K562 (cell line): ENCODE measurements at regions not wholly inside any gene's neighbourhood (a gene's known extent, or its start where the extent isn't known, plus 50 kb on each side); places are given as distances from the start of the nearest gene placed in this dataset.

Experiments
- ARID3B ChIP-seq: fragments of 250-450 bp; sonication (Bioruptor Pico); IDR thresholded peaks from 2 replicates; pipeline ENCODE4 v1.4.0; 2020; ENCODE audit warnings: borderline replicate concordance
- C11orf30 ChIP-seq: fragments of 450-650 bp; IDR thresholded peaks from 2 replicates; pipeline ENCODE4 v1.6.1; 2016; ENCODE audit warnings: low read depth, mild to moderate bottlenecking
- CBFB ChIP-seq: sonication (generic); formaldehyde crosslinking; IDR thresholded peaks from 2 replicates; pipeline ENCODE4 v1.4.0; 2020; ENCODE audit warnings: mild to moderate bottlenecking, missing genetic modification reagents
- CLOCK ChIP-seq: fragments of 250-450 bp; sonication (Bioruptor Pico); IDR thresholded peaks from 2 replicates; pipeline ENCODE4 v1.4.0; 2020; ENCODE audit warnings: mild to moderate bottlenecking, moderate library complexity, borderline replicate concordance
- ESRRA ChIP-seq: fragments of 450-650 bp; IDR thresholded peaks from 2 replicates; pipeline ENCODE4 v1.6.1; 2014; ENCODE audit warnings: low read depth, mild to moderate bottlenecking, moderate library complexity, borderline replicate concordance
- KLF1 ChIP-seq: fragments of 450-650 bp; IDR thresholded peaks from 2 replicates; pipeline ENCODE4 v1.6.1; 2016; ENCODE audit warnings: missing genetic modification characterization, missing compliant biosample characterization
- NKRF ChIP-seq: fragments of 450-650 bp; IDR thresholded peaks from 2 replicates; pipeline ENCODE4 v1.6.1; 2016; ENCODE audit warnings: borderline replicate concordance
- NONO ChIP-seq, 2 experiments: fragments of 200-400 bp in 1 of 2; fragments of 450-650 bp in 1 of 2; formaldehyde crosslinking in 1 of 2; IDR thresholded peaks; 2 replicates each; pipeline ENCODE4 v1.6.1; 2017; ENCODE audit warnings: low read depth in 2 of 2, mild to moderate bottlenecking in 2 of 2, moderate library complexity in 2 of 2, low read length in 1 of 2
- PBX2 ChIP-seq, 2 experiments: IDR thresholded peaks in 1 of 2; conservative IDR thresholded peaks in 1 of 2; 2 replicates each; pipeline ENCODE4 v1.6.1; 2016; ENCODE audit warnings: low read depth in 2 of 2, mild to moderate bottlenecking in 1 of 2, missing compliant biosample characterization in 1 of 2, missing genetic modification characterization in 1 of 2, moderate library complexity in 1 of 2
- PCBP2 ChIP-seq: fragments of 200-400 bp; formaldehyde crosslinking; IDR thresholded peaks from 2 replicates; pipeline ENCODE4 v1.6.1; 2018; ENCODE audit warnings: low read length, low read depth, mild to moderate bottlenecking, moderate library complexity; ENCODE audit not compliant: poor library complexity, severe bottlenecking
- POLR2AphosphoS5 ChIP-seq: IDR thresholded peaks from 2 replicates; pipeline ENCODE4 v1.6.1; 2011; ENCODE audit warnings: mild to moderate bottlenecking, low read depth, low read length, moderate library complexity; ENCODE audit not compliant: control insufficient read depth, insufficient read depth
- RBFOX2 ChIP-seq: fragments of 200-400 bp; formaldehyde crosslinking; IDR thresholded peaks from 2 replicates; pipeline ENCODE4 v1.6.1; 2017; ENCODE audit warnings: low read depth, mild to moderate bottlenecking, low read length, moderate library complexity
- SETDB1 ChIP-seq: IDR thresholded peaks from one replicate; pipeline ENCODE4 v1.6.1; 2012; ENCODE audit warnings: low read length, control low read depth, inconsistent platforms
- THRAP3 ChIP-seq: fragments of 450-650 bp; IDR thresholded peaks from 2 replicates; pipeline ENCODE4 v1.6.1; 2016; ENCODE audit warnings: mild to moderate bottlenecking, inconsistent platforms, borderline replicate concordance
- YBX1 ChIP-seq: fragments of 450-650 bp; IDR thresholded peaks from 2 replicates; pipeline ENCODE4 v1.7.1; 2016; ENCODE audit warnings: mild to moderate bottlenecking
- ZNF277 ChIP-seq: fragments of 250-450 bp; sonication (Bioruptor Pico); IDR thresholded peaks from 2 replicates; pipeline ENCODE4 v1.8.0; 2022; ENCODE audit warnings: inconsistent platforms, mild to moderate bottlenecking, moderate library complexity, borderline replicate concordance
- ZNF316 ChIP-seq: fragments of 450-650 bp; IDR thresholded peaks from 2 replicates; pipeline ENCODE4 v1.6.1; 2016
- ZNF324 ChIP-seq: fragments of 250-450 bp; sonication (Bioruptor Pico); IDR thresholded peaks from 2 replicates; pipeline ENCODE4 v1.4.0; 2020; ENCODE audit warnings: mild to moderate bottlenecking

GRCh38 chrX:130502016-130502570 is 100.3 kb downstream of the RBMX2 start (continued):
- no peak for TF ChIP-seq ESRRA
- TF ChIP-seq C11orf30, result peak; percentile 93
- no peak for TF ChIP-seq ARID3B (CRISPR knock-in tag)
- no peak for TF ChIP-seq PBX2 (CRISPR knock-in tag; IDR thresholded peaks at IDR 0.05; ENCODE audit: low read depth)
- no peak for TF ChIP-seq PBX2 (tag; conservative IDR thresholded peaks at IDR 0.05; ENCODE audit: low read depth)
- TF ChIP-seq ZNF324, result no peak
- no peak for TF ChIP-seq RBFOX2
- TF ChIP-seq POLR2AphosphoS5, result no peak
- no peak for TF ChIP-seq SETDB1
- no peak for TF ChIP-seq YBX1
- TF ChIP-seq NKRF, result no peak
- TF ChIP-seq PCBP2, result no peak
- no peak for TF ChIP-seq THRAP3
- peak; percentile 96 for TF ChIP-seq ZNF316
- no peak for TF ChIP-seq NONO (IDR thresholded peaks at IDR 0.05; ENCODE audit: low read depth in 2 of 2, low read length in 1 of 2)
- TF ChIP-seq ZNF277, result no peak
- TF ChIP-seq CBFB, result no peak
- TF ChIP-seq KLF1 (tag), result no peak
- no peak for TF ChIP-seq CLOCK (CRISPR knock-in tag)
